ENCODE measurements at regions not wholly inside any gene's neighbourhood (a gene's known extent, or its start where the extent isn't known, plus 50 kb on each side); places are given as distances from the start of the nearest gene placed in this dataset.

DNA sequence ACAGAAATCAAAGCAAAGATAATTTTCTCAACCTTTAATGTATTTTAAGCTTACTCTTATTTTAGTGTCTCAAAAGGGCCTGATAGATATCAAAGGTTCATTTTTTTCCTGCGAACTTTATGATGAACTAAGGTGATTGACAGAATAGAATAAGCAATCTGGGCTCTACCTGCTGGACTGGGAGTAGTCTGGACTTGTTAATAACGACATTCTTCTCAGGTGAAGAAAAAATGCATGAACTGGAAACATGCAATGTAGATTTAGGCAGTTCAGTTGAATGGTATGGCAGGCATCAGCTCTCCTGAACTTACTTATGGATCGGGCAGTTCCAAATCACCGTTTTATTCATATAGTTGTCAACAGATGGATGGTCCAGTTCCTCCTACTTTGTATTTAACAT, 189.7 kb upstream of the ZBTB20 start:
- Histone ChIP-seq H3K36me3 (ENCODE audit: control insufficient read depth, insufficient read depth, low read length) (no peaks in the 10 kb centered on the region), H3K4me1 (ENCODE audit: control insufficient read depth, insufficient read depth, low read length) (no peaks in the 10 kb centered on the region), H3K27me3 (ENCODE audit: control insufficient read depth, insufficient read depth, low read length) (no peaks in the 10 kb centered on the region), H3K9me3 (ENCODE audit: control insufficient read depth, insufficient read depth, low read length) (no peaks in the 10 kb centered on the region), H3K9ac (ENCODE audit: low read depth, low read length) (no peak overlapping the region), H3K4me3 (ENCODE audit: low read depth, low read length) (no peak overlapping the region)

DNA sequence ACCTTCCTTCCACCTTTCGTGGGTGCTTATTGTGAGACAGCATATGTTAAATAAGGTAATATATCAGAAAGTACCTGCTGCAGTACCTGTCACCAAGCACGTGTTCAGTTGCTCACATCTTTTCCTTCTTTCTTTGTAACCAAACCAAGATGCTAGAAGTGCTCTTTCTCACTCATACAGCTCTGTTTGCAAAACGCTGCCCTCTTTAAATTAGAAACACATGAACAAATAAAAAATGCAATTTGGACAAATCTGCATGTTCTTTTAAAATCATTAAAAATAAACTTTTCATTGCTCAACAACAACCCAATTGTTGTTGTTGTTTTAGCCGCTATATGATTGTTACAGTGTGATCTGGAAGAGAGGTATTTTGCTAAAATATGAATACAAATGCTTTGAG, 193.5 kb upstream of the ZBTB20 start:
- H3K27me3 ChIP-seq (ENCODE audit: control insufficient read depth, insufficient read depth, low read length), result no peaks in the 10 kb centered on the region
- no peaks in the 10 kb centered on the region for H3K36me3 ChIP-seq (ENCODE audit: control insufficient read depth, insufficient read depth, low read length)
- H3K9ac ChIP-seq (ENCODE audit: low read depth, low read length), result no peak overlapping the region
- H3K9me3 ChIP-seq (ENCODE audit: control insufficient read depth, insufficient read depth, low read length), result no peaks in the 10 kb centered on the region
- no peak overlapping the region for H3K4me3 ChIP-seq (ENCODE audit: low read depth, low read length)
- no peaks in the 10 kb centered on the region for H3K4me1 ChIP-seq (ENCODE audit: control insufficient read depth, insufficient read depth, low read length)

- Histone ChIP-seq H3K27me3 (ENCODE audit: control insufficient read depth, insufficient read depth, low read length) (no peaks in the 10 kb centered on the region), H3K9me3 (ENCODE audit: control insufficient read depth, insufficient read depth, low read length) (no peaks in the 10 kb centered on the region), H3K4me3 (ENCODE audit: low read depth, low read length) (no peak overlapping the region), H3K4me1 (ENCODE audit: control insufficient read depth, insufficient read depth, low read length) (no peaks in the 10 kb centered on the region), H3K9ac (ENCODE audit: low read depth, low read length) (no peak overlapping the region), H3K36me3 (ENCODE audit: control insufficient read depth, insufficient read depth, low read length) (no peaks in the 10 kb centered on the region)
Observed at GRCh38 chr3:115341208-115341607, 194.1 kb upstream of the ZBTB20 start.

DNA sequence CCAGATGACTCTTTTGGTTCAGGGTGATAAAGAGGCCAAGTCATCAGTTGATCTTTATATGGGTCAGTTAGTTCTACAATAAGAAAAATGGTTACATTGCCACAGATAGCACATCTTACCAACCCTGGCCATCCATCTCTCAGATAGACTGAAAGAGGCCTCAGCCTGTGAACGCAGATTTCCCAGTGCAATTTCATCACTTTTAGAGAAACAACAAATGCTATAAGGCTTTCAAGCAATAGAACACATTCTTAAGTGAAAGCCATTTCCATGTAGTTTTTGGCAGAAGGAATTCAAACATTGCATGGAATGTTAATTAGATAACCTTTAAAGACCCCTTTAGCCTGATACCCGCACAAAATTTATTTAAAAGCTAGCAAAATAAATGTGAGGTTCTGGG, 200.6 kb upstream of the ZBTB20 start:
- Histone ChIP-seq H3K4me3 (ENCODE audit: low read depth, low read length) (no peak overlapping the region), H3K9me3 (ENCODE audit: control insufficient read depth, insufficient read depth, low read length) (no peaks in the 10 kb centered on the region), H3K9ac (ENCODE audit: low read depth, low read length) (no peak overlapping the region), H3K27me3 (ENCODE audit: control insufficient read depth, insufficient read depth, low read length) (no peaks in the 10 kb centered on the region), H3K36me3 (ENCODE audit: control insufficient read depth, insufficient read depth, low read length) (no peaks in the 10 kb centered on the region), H3K4me1 (ENCODE audit: control insufficient read depth, insufficient read depth, low read length) (no peaks in the 10 kb centered on the region)

DNA sequence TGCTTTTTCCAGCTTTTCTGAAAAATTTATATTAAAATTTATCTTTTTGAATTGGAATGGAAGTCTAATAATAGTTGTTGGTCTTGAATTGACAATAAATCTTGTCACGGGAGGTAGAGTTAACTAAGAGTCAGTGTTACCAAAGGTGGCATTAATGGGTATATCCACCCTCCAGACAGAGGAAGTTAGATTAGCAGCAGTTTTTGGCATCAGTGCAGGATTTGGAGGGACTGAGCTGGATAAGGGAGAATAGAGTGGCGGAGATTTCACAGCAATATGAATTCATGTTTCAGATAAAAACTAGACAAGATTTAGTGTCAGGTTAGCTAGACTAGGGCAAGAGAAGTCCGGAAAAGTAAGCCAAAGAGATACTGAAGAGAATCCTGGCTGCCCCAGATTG, 201.3 kb upstream of the ZBTB20 start:
- Histone ChIP-seq H3K9me3 (ENCODE audit: control insufficient read depth, insufficient read depth, low read length) (no peaks in the 10 kb centered on the region), H3K4me3 (ENCODE audit: low read depth, low read length) (no peak overlapping the region), H3K4me1 (ENCODE audit: control insufficient read depth, insufficient read depth, low read length) (no peaks in the 10 kb centered on the region), H3K9ac (ENCODE audit: low read depth, low read length) (no peak overlapping the region), H3K36me3 (ENCODE audit: control insufficient read depth, insufficient read depth, low read length) (no peaks in the 10 kb centered on the region), H3K27me3 (ENCODE audit: control insufficient read depth, insufficient read depth, low read length) (no peaks in the 10 kb centered on the region)

DNA sequence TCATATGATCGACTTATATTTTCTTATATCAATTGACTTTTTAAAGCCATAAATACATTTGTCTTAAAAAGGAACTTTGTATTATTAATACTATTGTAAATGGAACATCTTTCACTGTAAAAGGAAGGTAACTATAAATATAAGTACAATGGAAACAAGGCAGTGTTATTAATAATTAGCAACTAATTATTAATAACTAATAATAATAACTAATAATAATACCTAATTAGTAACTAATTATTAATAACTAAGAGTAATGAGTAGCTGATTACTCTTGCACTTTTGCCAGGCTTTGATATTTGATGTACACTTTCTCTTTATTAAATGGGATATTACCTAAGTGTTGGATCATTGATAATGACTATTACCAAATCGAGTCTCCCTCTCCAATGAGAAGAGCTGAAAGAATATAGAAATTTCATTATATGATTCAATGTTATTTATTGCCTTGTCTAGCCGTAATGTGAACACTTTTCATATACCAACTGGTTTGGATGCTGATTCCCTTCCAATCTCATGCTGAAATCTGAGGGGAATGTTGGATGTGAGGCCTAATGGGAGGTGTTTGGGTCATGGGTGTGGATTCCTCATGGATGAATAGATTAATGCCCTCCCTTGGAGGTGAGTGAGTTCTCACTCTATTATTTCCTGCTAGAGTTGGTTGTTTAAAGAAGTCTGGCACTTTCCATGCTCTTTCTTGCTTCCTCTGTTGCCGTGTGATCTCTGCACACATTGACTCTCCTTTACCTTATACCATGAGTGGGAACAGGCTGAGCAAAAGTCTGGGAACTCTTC, 202.1 kb upstream of the ZBTB20 start:
- no peak overlapping the region for H3K9ac ChIP-seq (ENCODE audit: low read depth, low read length)
- H3K4me1 ChIP-seq (ENCODE audit: control insufficient read depth, insufficient read depth, low read length), result no peaks in the 10 kb centered on the region
- H3K4me3 ChIP-seq (ENCODE audit: low read depth, low read length), result no peak overlapping the region
- H3K27me3 ChIP-seq (ENCODE audit: control insufficient read depth, insufficient read depth, low read length), result no peaks in the 10 kb centered on the region
- H3K36me3 ChIP-seq (ENCODE audit: control insufficient read depth, insufficient read depth, low read length), result no peaks in the 10 kb centered on the region
- H3K9me3 ChIP-seq (ENCODE audit: control insufficient read depth, insufficient read depth, low read length), result no peaks in the 10 kb centered on the region

GRCh38 chr3:115350606-115351005, 203.5 kb upstream of the ZBTB20 start:
- no peaks in the 10 kb centered on the region for H3K36me3 ChIP-seq (ENCODE audit: control insufficient read depth, insufficient read depth, low read length)
- H3K9me3 ChIP-seq (ENCODE audit: control insufficient read depth, insufficient read depth, low read length), result no peaks in the 10 kb centered on the region
- no peak overlapping the region for H3K4me3 ChIP-seq (ENCODE audit: low read depth, low read length)
- no peaks in the 10 kb centered on the region for H3K4me1 ChIP-seq (ENCODE audit: control insufficient read depth, insufficient read depth, low read length)
- no peaks in the 10 kb centered on the region for H3K27me3 ChIP-seq (ENCODE audit: control insufficient read depth, insufficient read depth, low read length)
- H3K9ac ChIP-seq (ENCODE audit: low read depth, low read length), result no peak overlapping the region

GRCh38 chr3:115351193-115351592, 204.1 kb upstream of the ZBTB20 start:
- no peaks in the 10 kb centered on the region for H3K27me3 ChIP-seq (ENCODE audit: control insufficient read depth, insufficient read depth, low read length)
- H3K36me3 ChIP-seq (ENCODE audit: control insufficient read depth, insufficient read depth, low read length), result no peaks in the 10 kb centered on the region
- H3K4me1 ChIP-seq (ENCODE audit: control insufficient read depth, insufficient read depth, low read length), result no peaks in the 10 kb centered on the region
- no peak overlapping the region for H3K4me3 ChIP-seq (ENCODE audit: low read depth, low read length)
- H3K9me3 ChIP-seq (ENCODE audit: control insufficient read depth, insufficient read depth, low read length), result no peaks in the 10 kb centered on the region
- no peak overlapping the region for H3K9ac ChIP-seq (ENCODE audit: low read depth, low read length)

DNA sequence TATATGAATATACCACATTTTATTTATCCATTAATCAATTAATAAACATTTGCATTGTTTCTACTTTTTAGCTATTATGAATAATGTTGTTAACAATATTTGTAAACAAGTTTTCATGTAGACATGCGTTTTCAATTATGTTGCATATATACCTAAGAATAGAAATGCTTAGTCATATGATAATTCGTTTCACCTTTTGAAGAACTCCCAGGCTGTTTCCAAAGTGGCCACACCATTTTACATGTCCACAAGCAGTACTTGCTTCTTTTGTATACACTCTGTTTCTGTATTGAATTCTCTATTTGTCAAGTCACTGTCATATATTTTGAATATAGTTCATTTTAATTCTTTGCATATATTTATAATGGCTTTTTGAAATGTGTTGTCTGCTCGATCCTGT, 206.9 kb upstream of the ZBTB20 start:
- H3K27me3 ChIP-seq (ENCODE audit: control insufficient read depth, insufficient read depth, low read length), result no peaks in the 10 kb centered on the region
- no peaks in the 10 kb centered on the region for H3K36me3 ChIP-seq (ENCODE audit: control insufficient read depth, insufficient read depth, low read length)
- no peak overlapping the region for H3K9ac ChIP-seq (ENCODE audit: low read depth, low read length)
- H3K4me3 ChIP-seq (ENCODE audit: low read depth, low read length), result no peak overlapping the region
- H3K4me1 ChIP-seq (ENCODE audit: control insufficient read depth, insufficient read depth, low read length), result no peaks in the 10 kb centered on the region
- H3K9me3 ChIP-seq (ENCODE audit: control insufficient read depth, insufficient read depth, low read length), result no peaks in the 10 kb centered on the region

GRCh38 chr3:115357456-115357855, 210.4 kb upstream of the ZBTB20 start:
- Histone ChIP-seq H3K9me3 (ENCODE audit: control insufficient read depth, insufficient read depth, low read length) (no peaks in the 10 kb centered on the region), H3K36me3 (ENCODE audit: control insufficient read depth, insufficient read depth, low read length) (no peaks in the 10 kb centered on the region), H3K27me3 (ENCODE audit: control insufficient read depth, insufficient read depth, low read length) (no peaks in the 10 kb centered on the region), H3K9ac (ENCODE audit: low read depth, low read length) (no peak overlapping the region), H3K4me3 (ENCODE audit: low read depth, low read length) (no peak overlapping the region), H3K4me1 (ENCODE audit: control insufficient read depth, insufficient read depth, low read length) (no peaks in the 10 kb centered on the region)

DNA sequence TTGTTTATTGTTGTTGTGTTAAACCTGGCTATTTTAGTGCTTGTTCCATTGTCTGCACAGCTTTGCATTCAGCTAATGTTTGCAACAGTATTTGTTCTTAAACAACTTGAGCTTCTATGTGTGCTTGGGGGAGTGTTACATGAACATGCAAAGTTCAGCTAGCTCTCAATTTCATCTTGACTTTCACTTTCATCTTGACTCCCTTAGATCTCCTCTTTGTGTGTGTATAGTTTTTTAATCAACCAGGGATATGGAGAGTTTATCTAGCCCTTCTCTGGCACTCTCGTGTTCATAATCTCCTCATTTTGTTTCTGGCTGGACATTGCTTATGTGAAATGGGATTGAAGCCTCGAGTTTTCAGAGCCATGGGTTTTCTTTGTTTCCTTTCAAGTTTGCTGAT, 212.4 kb upstream of the ZBTB20 start:
- Histone ChIP-seq H3K9ac (ENCODE audit: low read depth, low read length) (no peak overlapping the region), H3K27me3 (ENCODE audit: control insufficient read depth, insufficient read depth, low read length) (no peaks in the 10 kb centered on the region), H3K36me3 (ENCODE audit: control insufficient read depth, insufficient read depth, low read length) (no peaks in the 10 kb centered on the region), H3K9me3 (ENCODE audit: control insufficient read depth, insufficient read depth, low read length) (no peaks in the 10 kb centered on the region), H3K4me3 (ENCODE audit: low read depth, low read length) (no peak overlapping the region), H3K4me1 (ENCODE audit: control insufficient read depth, insufficient read depth, low read length) (no peaks in the 10 kb centered on the region)

- Histone ChIP-seq H3K36me3 (ENCODE audit: control insufficient read depth, insufficient read depth, low read length) (no peaks in the 10 kb centered on the region), H3K9ac (ENCODE audit: low read depth, low read length) (no peak overlapping the region)
Observed at GRCh38 chr3:115361806-115362205, 214.7 kb upstream of the ZBTB20 start.

More at GRCh38 chr3:115361806-115362205, 214.7 kb upstream of the ZBTB20 start:
- Histone ChIP-seq H3K4me3 (ENCODE audit: low read depth, low read length) (no peak overlapping the region), H3K9me3 (ENCODE audit: control insufficient read depth, insufficient read depth, low read length) (no peaks in the 10 kb centered on the region), H3K4me1 (ENCODE audit: control insufficient read depth, insufficient read depth, low read length) (no peaks in the 10 kb centered on the region), H3K27me3 (ENCODE audit: control insufficient read depth, insufficient read depth, low read length) (no peaks in the 10 kb centered on the region)

Measured in iPS-15b (cell line).